H9 (cell line): ENCODE measurements at regions not wholly inside any gene's neighbourhood (a gene's known extent, or its start where the extent isn't known, plus 50 kb on each side); places are given as distances from the start of the nearest gene placed in this dataset.

Experiments used
- DNase-seq: peaks from one replicate; pipeline ENCODE4 v3.0.0-alpha.2; 2017
- H2AFZ ChIP-seq: one replicate; pipeline ENCODE4 v1.6.1; 2013; ENCODE audit warnings: mild to moderate bottlenecking, low read length, control low read depth, moderate library complexity
- H2AK5ac ChIP-seq: 2 replicates; pipeline ENCODE4 v1.6.1; 2013; ENCODE audit warnings: low read length, control low read depth, mixed read lengths; ENCODE audit not compliant: insufficient read length
- H2BK120ac ChIP-seq: one replicate; pipeline ENCODE4 v1.6.1; 2013; ENCODE audit warnings: low read depth, mild to moderate bottlenecking, low read length, control low read depth, inconsistent platforms; ENCODE audit not compliant: poor library complexity, severe bottlenecking
- H2BK12ac ChIP-seq: 2 replicates; pipeline ENCODE4 v1.6.1; 2013; ENCODE audit warnings: low read length, control low read depth, mixed read lengths, low read depth; ENCODE audit not compliant: insufficient read length
- H2BK15ac ChIP-seq: 2 replicates; pipeline ENCODE4 v1.6.1; 2013; ENCODE audit warnings: low read depth, low read length, control low read depth
- H2BK20ac ChIP-seq: one replicate; pipeline ENCODE4 v1.6.1; 2013; ENCODE audit warnings: low read depth, mild to moderate bottlenecking, low read length, control low read depth, inconsistent platforms; ENCODE audit not compliant: poor library complexity, severe bottlenecking
- H2BK5ac ChIP-seq: 2 replicates; pipeline ENCODE4 v1.6.1; 2013; ENCODE audit warnings: low read length, control low read depth, mixed read lengths; ENCODE audit not compliant: insufficient read length
- H3K14ac ChIP-seq: 2 replicates; pipeline ENCODE4 v1.6.1; 2013; ENCODE audit warnings: low read length, control low read depth; ENCODE audit not compliant: insufficient read depth
- H3K18ac ChIP-seq: 2 replicates; pipeline ENCODE4 v1.6.1; 2013; ENCODE audit warnings: low read depth, mild to moderate bottlenecking, mixed read lengths, low read length, control low read depth; ENCODE audit not compliant: insufficient read length
- H3K23ac ChIP-seq: 2 replicates; pipeline ENCODE4 v1.6.1; 2013; ENCODE audit warnings: low read length, control low read depth, mixed read lengths, low read depth; ENCODE audit not compliant: insufficient read length
- H3K23me2 ChIP-seq: 2 replicates; pipeline ENCODE4 v1.6.1; 2013; ENCODE audit warnings: low read depth, mild to moderate bottlenecking, mixed read lengths, low read length, control low read depth; ENCODE audit not compliant: insufficient read length, poor library complexity, severe bottlenecking
- H3K27ac ChIP-seq: 2 replicates; pipeline ENCODE4 v1.5.1; 2013; ENCODE audit warnings: low read length, control low read depth, mixed read lengths, low read depth; ENCODE audit not compliant: insufficient read length
- H3K27me3 ChIP-seq: 2 replicates; pipeline ENCODE4 v1.6.1; 2013; ENCODE audit warnings: low read length, control low read depth, inconsistent platforms; ENCODE audit not compliant: insufficient read depth
- H3K4ac ChIP-seq: 2 replicates; pipeline ENCODE4 v1.6.1; 2013; ENCODE audit warnings: low read depth, mild to moderate bottlenecking, control low read depth, inconsistent platforms, low read length, moderate library complexity
- H3K4me1 ChIP-seq: 2 replicates; pipeline ENCODE4 v1.6.1; 2013; ENCODE audit warnings: low read length, control low read depth, inconsistent platforms; ENCODE audit not compliant: insufficient read depth
- H3K4me2 ChIP-seq: 2 replicates; pipeline ENCODE4 v1.6.1; 2013; ENCODE audit warnings: low read length, control low read depth, mixed read lengths; ENCODE audit not compliant: insufficient read length, insufficient read depth
- H3K56ac ChIP-seq: 2 replicates; pipeline ENCODE4 v1.6.1; 2013; ENCODE audit warnings: low read depth, mild to moderate bottlenecking, mixed read lengths, low read length, control low read depth; ENCODE audit not compliant: insufficient read length
- H3K79me1 ChIP-seq: 2 replicates; pipeline ENCODE4 v1.6.1; 2013; ENCODE audit warnings: low read depth, mild to moderate bottlenecking, moderate library complexity, low read length, control low read depth, inconsistent platforms; ENCODE audit not compliant: insufficient read depth, poor library complexity, severe bottlenecking
- H3K79me2 ChIP-seq: 2 replicates; pipeline ENCODE4 v1.6.1; 2013; ENCODE audit warnings: low read length, control low read depth, inconsistent platforms; ENCODE audit not compliant: insufficient read depth
- H3K9ac ChIP-seq: 2 replicates; pipeline ENCODE4 v1.6.1; 2013; ENCODE audit warnings: low read length, control low read depth, mixed read lengths; ENCODE audit not compliant: insufficient read length; ENCODE audit errors: extremely low read depth
- H3K9me3 ChIP-seq: one replicate; pipeline ENCODE4 v1.6.1; 2013; ENCODE audit warnings: low read depth, low read length, inconsistent platforms; ENCODE audit not compliant: control insufficient read depth
- H3T11ph ChIP-seq: one replicate; pipeline ENCODE4 v1.6.1; 2013; ENCODE audit warnings: mild to moderate bottlenecking, low read length, control low read depth, inconsistent platforms
- H4K20me1 ChIP-seq: one replicate; pipeline ENCODE4 v1.6.1; 2013; ENCODE audit not compliant: control insufficient read depth, insufficient read length, insufficient read depth
- H4K5ac ChIP-seq: 2 replicates; pipeline ENCODE4 v1.6.1; 2013; ENCODE audit warnings: low read depth, mild to moderate bottlenecking, mixed read lengths, low read length, control low read depth; ENCODE audit not compliant: insufficient read length
- H4K8ac ChIP-seq: replicated peaks from 2 replicates; pipeline ENCODE4 v1.6.1; 2013; ENCODE audit warnings: low read length, control low read depth, mixed read lengths, low read depth; ENCODE audit not compliant: insufficient read length
- H4K91ac ChIP-seq: 2 replicates; pipeline ENCODE4 v1.6.1; 2013; ENCODE audit warnings: low read depth, mild to moderate bottlenecking, moderate library complexity, mixed read lengths, low read length, control low read depth; ENCODE audit not compliant: insufficient read length
- H3K27ac Mint-ChIP-seq, 3 experiments: 2 replicates in 2 of 3; 3 replicates in 1 of 3; pipeline ENCODE4 v1.8.0; 2020 to 2021; ENCODE audit warnings: mixed read lengths in 3 of 3, mild to moderate bottlenecking in 1 of 3, moderate library complexity in 1 of 3
- H3K27me3 Mint-ChIP-seq: 2 replicates; pipeline ENCODE4 v1.8.0; 2021; ENCODE audit warnings: low read depth, mild to moderate bottlenecking, moderate library complexity, mixed read lengths
- H3K36me3 Mint-ChIP-seq, 3 experiments: 2 replicates in 2 of 3; 3 replicates in 1 of 3; pipeline ENCODE4 v1.8.0; 2020 to 2021; ENCODE audit warnings: low read depth in 3 of 3, mixed read lengths in 3 of 3; ENCODE audit not compliant: insufficient read depth in 1 of 3
- H3K4me1 Mint-ChIP-seq, 2 experiments: 2 replicates each; pipeline ENCODE4 v1.8.0; 2020; ENCODE audit warnings: mixed read lengths in 2 of 2
- H3K4me3 Mint-ChIP-seq, 2 experiments: 2 replicates in 1 of 2; 3 replicates in 1 of 2; pipeline ENCODE4 v1.8.0; 2020 to 2021; ENCODE audit warnings: mild to moderate bottlenecking in 2 of 2, mixed read lengths in 2 of 2, moderate library complexity in 1 of 2
- H3K9me3 Mint-ChIP-seq, 2 experiments: 2 replicates in 1 of 2; 3 replicates in 1 of 2; pipeline ENCODE4 v1.8.0; 2020; ENCODE audit warnings: mild to moderate bottlenecking in 2 of 2, mixed read lengths in 2 of 2, moderate library complexity in 1 of 2
- CTCF ChIP-seq: fragments of 200-600 bp; sonication (generic); conservative IDR thresholded peaks from 3 replicates; pipeline ENCODE4 v1.8.0; 2021; ENCODE audit warnings: antibody characterized with exemption, mild to moderate bottlenecking
- WGBS: extraction: QIAGEN DNeasy Blood & Tissue Kit; methylation state at CpG from one replicate; pipeline ENCODE4 v1.1.7; 2013; ENCODE audit warnings: missing lambda C conversion rate, low lambda C conversion rate, mixed read lengths; ENCODE audit not compliant: insufficient read length; ENCODE audit errors: extremely low coverage; 5-methylcytosine and 5-hydroxymethylcytosine counted together

- no peak overlapping the region for H2BK15ac ChIP-seq
- WGBS = no CpG with 5 or more reads among the region's 14 CpGs
- H3K79me2 ChIP-seq = no peaks in the 10 kb centered on the region
- H3K27ac Mint-ChIP-seq = no peak overlapping the region
- H3K4me3 Mint-ChIP-seq = no peak overlapping the region
- no peaks in the 10 kb centered on the region for H3K9me3 ChIP-seq
- no peak overlapping the region for H3K56ac ChIP-seq
- H3K4me2 ChIP-seq = no peak overlapping the region
- no peaks in the 10 kb centered on the region; the same call in 1 of the 2 replicates for H3K27me3 Mint-ChIP-seq
- no peaks in the 10 kb centered on the region for H3K4me1 ChIP-seq
- no peak overlapping the region for H4K8ac ChIP-seq
- no peak overlapping the region for H2BK20ac ChIP-seq
- no peak overlapping the region for H2AK5ac ChIP-seq
- H2BK12ac ChIP-seq = no peak overlapping the region
- no peak overlapping the region for H3K27ac ChIP-seq
- H3T11ph ChIP-seq = no peak overlapping the region
- H3K9me3 Mint-ChIP-seq = no peaks in the 10 kb centered on the region
- H3K23ac ChIP-seq = no peak overlapping the region
- TF ChIP-seq CTCF = no peak
- DNase-seq = no peak
- H3K14ac ChIP-seq = no peak overlapping the region; the same call in 1 of the 2 replicates
- H4K91ac ChIP-seq = no peak overlapping the region
- no peak overlapping the region for H4K5ac ChIP-seq
- peaks cover 1 to 33% of the 10 kb centered on the region in 2 experiments; a peak in 2 of 4 replicates for H3K4me1 Mint-ChIP-seq
- no peaks in the 10 kb centered on the region for H3K23me2 ChIP-seq
- no peak overlapping the region for H3K4ac ChIP-seq
- no peak overlapping the region for H3K18ac ChIP-seq
- no peak overlapping the region for H2BK5ac ChIP-seq
- no peaks in the 10 kb centered on the region for H3K27me3 ChIP-seq
- no peaks in the 10 kb centered on the region for H3K79me1 ChIP-seq
- no peaks in the 10 kb centered on the region for H4K20me1 ChIP-seq
- H2AFZ ChIP-seq = no peak overlapping the region
- H3K9ac ChIP-seq = no peak overlapping the region
- H2BK120ac ChIP-seq = no peak overlapping the region
- H3K36me3 Mint-ChIP-seq = no peaks in the 10 kb centered on the region
Measured at GRCh38 chr21:43354026-43354420, 72.9 kb downstream of the SIK1 start.
